ENCODE measurements at regions not wholly inside any gene's neighbourhood (a gene's known extent, or its start where the extent isn't known, plus 50 kb on each side); places are given as distances from the start of the nearest gene placed in this dataset.

DNA sequence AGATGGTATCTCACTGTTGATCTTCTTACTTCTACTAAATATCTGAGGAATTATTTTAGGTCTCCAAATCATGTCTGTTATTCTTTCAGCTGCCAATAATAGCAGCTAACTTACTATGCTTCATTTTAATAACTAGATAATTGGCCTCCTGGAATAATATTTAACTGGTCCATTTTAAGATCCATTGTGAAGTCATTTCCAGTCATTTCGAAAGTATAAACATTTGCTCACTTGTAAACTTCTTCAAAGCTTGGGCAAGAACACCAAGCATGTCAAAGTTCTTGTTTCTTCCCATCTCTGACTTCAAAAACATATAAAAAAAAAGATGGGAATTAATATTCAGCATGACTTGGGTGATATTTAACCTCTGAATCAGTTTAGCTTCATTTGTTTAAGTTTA lies 61.4 kb upstream of the MRPS30 start:
- TF ChIP-seq TCF4 (CRISPR knock-in tag; IDR thresholded peaks at IDR 0.05; ENCODE audit: borderline replicate concordance) = no peak
- TF ChIP-seq ZNF8 (CRISPR knock-in tag; IDR thresholded peaks at IDR 0.05) = no peak
- no peak for TF ChIP-seq ISL1 (CRISPR knock-in tag; IDR thresholded peaks at IDR 0.05)
- TF ChIP-seq ZNF565 (CRISPR knock-in tag; conservative IDR thresholded peaks at IDR 0.05; ENCODE audit: low read depth) = no peak
- TF ChIP-seq ZFP30 (CRISPR knock-in tag; IDR thresholded peaks at IDR 0.05) = no peak
- TF ChIP-seq RARB (CRISPR knock-in tag; IDR thresholded peaks at IDR 0.05) = no peak
- no peak for TF ChIP-seq ARNTL (CRISPR knock-in tag; IDR thresholded peaks at IDR 0.05; ENCODE audit: borderline replicate concordance, low read depth)
- TF ChIP-seq OSR1 (CRISPR knock-in tag; IDR thresholded peaks at IDR 0.05) = no peak
- TF ChIP-seq, protein P1, sequence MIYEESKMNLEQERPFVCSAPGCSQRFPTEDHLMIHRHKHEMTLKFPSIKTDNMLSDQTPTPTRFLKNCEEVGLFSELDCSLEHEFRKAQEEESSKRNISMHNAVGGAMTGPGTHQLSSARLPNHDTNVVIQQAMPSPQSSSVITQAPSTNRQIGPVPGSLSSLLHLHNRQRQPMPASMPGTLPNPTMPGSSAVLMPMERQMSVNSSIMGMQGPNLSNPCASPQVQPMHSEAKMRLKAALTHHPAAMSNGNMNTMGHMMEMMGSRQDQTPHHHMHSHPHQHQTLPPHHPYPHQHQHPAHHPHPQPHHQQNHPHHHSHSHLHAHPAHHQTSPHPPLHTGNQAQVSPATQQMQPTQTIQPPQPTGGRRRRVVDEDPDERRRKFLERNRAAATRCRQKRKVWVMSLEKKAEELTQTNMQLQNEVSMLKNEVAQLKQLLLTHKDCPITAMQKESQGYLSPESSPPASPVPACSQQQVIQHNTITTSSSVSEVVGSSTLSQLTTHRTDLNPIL (CRISPR knock-in tag; IDR thresholded peaks at IDR 0.05; ENCODE audit: low read depth) = no peak
- TF ChIP-seq, protein P2, sequence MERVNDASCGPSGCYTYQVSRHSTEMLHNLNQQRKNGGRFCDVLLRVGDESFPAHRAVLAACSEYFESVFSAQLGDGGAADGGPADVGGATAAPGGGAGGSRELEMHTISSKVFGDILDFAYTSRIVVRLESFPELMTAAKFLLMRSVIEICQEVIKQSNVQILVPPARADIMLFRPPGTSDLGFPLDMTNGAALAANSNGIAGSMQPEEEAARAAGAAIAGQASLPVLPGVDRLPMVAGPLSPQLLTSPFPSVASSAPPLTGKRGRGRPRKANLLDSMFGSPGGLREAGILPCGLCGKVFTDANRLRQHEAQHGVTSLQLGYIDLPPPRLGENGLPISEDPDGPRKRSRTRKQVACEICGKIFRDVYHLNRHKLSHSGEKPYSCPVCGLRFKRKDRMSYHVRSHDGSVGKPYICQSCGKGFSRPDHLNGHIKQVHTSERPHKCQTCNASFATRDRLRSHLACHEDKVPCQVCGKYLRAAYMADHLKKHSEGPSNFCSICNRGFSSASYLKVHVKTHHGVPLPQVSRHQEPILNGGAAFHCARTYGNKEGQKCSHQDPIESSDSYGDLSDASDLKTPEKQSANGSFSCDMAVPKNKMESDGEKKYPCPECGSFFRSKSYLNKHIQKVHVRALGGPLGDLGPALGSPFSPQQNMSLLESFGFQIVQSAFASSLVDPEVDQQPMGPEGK (CRISPR knock-in tag; IDR thresholded peaks at IDR 0.05; ENCODE audit: borderline replicate concordance) = no peak
- TF ChIP-seq, protein P3, sequence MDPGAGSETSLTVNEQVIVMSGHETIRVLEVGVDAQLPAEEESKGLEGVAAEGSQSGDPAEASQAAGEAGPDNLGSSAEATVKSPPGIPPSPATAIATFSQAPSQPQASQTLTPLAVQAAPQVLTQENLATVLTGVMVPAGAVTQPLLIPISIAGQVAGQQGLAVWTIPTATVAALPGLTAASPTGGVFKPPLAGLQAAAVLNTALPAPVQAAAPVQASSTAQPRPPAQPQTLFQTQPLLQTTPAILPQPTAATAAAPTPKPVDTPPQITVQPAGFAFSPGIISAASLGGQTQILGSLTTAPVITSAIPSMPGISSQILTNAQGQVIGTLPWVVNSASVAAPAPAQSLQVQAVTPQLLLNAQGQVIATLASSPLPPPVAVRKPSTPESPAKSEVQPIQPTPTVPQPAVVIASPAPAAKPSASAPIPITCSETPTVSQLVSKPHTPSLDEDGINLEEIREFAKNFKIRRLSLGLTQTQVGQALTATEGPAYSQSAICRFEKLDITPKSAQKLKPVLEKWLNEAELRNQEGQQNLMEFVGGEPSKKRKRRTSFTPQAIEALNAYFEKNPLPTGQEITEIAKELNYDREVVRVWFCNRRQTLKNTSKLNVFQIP (CRISPR knock-in tag; IDR thresholded peaks at IDR 0.05; ENCODE audit: borderline replicate concordance, low read depth) = no peak
